IMR-90 (cell line): ENCODE measurements at regions not wholly inside any gene's neighbourhood (a gene's known extent, or its start where the extent isn't known, plus 50 kb on each side); places are given as distances from the start of the nearest gene placed in this dataset.

ENCODE experiments used
- BHLHE40 ChIP-seq: fragments of 150-350 bp; IDR thresholded peaks from 2 replicates; pipeline ENCODE4 v1.6.1; 2016; ENCODE audit warnings: mild to moderate bottlenecking, low read depth, low read length
- CEBPB ChIP-seq: IDR thresholded peaks from 2 replicates; pipeline ENCODE4 v1.6.1; 2012; ENCODE audit warnings: low read depth, low read length, improper control_type of control experiment
- CHD1 ChIP-seq: IDR thresholded peaks from 2 replicates; pipeline ENCODE4 v1.6.1; 2012; ENCODE audit warnings: low read depth, low read length, improper control_type of control experiment
- MAFK ChIP-seq: IDR thresholded peaks from 2 replicates; pipeline ENCODE4 v1.6.1; 2012; ENCODE audit warnings: low read depth, low read length, improper control_type of control experiment
- POLR2A ChIP-seq: IDR thresholded peaks from 2 replicates; pipeline ENCODE4 v1.6.1; 2012; ENCODE audit warnings: mild to moderate bottlenecking, low read depth, low read length
- TF ChIP-seq, protein P1 (sequence below): conservative IDR thresholded peaks from 2 replicates; pipeline ENCODE4 v1.5.1; 2012; ENCODE audit warnings: mild to moderate bottlenecking, low read depth, low read length, improper control_type of control experiment

DNA sequence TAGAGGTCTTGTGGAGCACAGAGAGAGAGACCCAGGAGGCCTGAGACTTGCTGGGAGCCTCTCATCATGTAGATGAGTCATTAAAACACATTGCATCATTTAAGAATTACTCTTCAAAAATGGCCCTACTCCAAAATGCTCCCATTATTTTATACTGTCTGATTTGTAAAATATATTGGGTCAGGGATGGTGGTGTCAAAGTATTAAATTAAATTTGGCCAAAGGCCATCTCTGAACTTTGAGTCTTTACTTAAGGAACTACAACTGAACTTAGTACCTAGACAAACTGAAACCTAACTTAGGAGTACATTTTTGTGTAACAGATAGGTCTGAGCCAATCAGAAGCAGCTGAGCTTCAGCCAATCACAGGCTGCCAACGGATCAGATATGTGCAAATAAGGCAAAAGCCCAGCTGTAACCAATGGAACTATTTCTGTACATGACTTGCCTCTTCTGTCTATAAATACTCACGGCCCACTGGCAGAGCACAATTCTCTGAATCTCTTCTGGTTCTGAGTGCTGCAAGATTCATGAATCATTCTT lies 657.2 kb downstream of the TLE1 start:
- TF ChIP-seq POLR2A (no peak), MAFK (no peak), BHLHE40 (no peak), CEBPB (peak; percentile 90), CHD1 (no peak)
- TF ChIP-seq, protein P1, sequence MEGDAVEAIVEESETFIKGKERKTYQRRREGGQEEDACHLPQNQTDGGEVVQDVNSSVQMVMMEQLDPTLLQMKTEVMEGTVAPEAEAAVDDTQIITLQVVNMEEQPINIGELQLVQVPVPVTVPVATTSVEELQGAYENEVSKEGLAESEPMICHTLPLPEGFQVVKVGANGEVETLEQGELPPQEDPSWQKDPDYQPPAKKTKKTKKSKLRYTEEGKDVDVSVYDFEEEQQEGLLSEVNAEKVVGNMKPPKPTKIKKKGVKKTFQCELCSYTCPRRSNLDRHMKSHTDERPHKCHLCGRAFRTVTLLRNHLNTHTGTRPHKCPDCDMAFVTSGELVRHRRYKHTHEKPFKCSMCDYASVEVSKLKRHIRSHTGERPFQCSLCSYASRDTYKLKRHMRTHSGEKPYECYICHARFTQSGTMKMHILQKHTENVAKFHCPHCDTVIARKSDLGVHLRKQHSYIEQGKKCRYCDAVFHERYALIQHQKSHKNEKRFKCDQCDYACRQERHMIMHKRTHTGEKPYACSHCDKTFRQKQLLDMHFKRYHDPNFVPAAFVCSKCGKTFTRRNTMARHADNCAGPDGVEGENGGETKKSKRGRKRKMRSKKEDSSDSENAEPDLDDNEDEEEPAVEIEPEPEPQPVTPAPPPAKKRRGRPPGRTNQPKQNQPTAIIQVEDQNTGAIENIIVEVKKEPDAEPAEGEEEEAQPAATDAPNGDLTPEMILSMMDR, result no peak
